ENCODE measurements at regions not wholly inside any gene's neighbourhood (a gene's known extent, or its start where the extent isn't known, plus 50 kb on each side); places are given as distances from the start of the nearest gene placed in this dataset.

DNA sequence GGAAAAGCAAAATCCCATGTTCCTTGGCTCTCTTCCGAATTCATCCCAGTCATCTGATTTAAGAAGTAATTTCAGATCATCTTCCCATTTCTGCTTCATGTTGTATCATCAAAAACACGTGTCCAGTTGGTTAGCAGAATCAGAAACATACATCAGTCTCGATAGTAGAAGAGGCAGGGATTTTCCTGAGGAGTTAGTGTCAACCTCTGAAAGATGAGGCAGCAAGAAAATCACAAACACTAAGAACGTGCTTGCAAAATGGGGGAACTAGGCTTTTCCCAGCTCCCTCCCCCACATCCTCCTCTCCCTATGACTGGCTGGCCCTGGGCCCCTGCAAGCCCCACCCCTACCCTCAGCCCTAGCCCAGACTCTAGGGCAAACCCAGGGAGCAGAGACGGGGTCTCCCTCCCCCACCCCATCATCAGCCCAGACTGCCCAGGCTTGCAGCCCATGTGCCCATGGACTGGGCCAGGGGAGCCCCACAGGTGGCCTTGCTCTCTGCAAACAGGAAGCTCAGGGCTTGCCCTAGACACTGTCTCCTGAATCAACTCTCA, 161.0 kb upstream of the ID2 start:
- no peak for TF ChIP-seq CTCF (IDR thresholded peaks at IDR 0.05)
- no peak for TF ChIP-seq POLR2AphosphoS5 (IDR thresholded peaks at IDR 0.05)
